ENCODE measurements at regions not wholly inside any gene's neighbourhood (a gene's known extent, or its start where the extent isn't known, plus 50 kb on each side); places are given as distances from the start of the nearest gene placed in this dataset.

DNA sequence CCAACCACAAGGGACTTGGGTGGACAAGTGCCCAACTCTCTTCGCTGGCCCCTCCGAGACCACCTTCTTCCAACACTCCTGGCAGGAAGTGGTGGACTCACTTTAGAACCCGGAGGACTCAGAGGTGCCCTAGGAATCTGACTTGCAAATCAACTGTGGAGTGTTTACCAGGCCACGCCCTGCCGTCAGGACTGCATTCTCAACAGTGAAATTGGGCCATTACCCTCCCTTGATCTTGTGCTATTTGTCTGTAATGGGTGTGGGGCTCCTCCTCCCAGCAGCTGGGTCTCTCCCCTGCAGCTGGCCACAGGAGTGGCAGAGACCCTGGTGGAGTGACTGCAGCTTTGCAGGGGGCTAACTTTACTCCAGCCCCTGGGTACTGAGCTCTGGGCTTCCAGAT is 212.2 kb upstream of the RPL38 start:
- no peaks in the 10 kb centered on the region for H3K27me3 ChIP-seq (ENCODE audit: insufficient read depth, low read depth, low read length)
- H3K9ac ChIP-seq (ENCODE audit: low read length), result no peak overlapping the region
- no peaks in the 10 kb centered on the region for H3F3A ChIP-seq (ENCODE audit: insufficient read depth, low read length, poor library complexity, severe bottlenecking)
- no peaks in the 10 kb centered on the region for H3K36me3 ChIP-seq (ENCODE audit: insufficient read depth, low read length)
- H3K27ac ChIP-seq (ENCODE audit: low read length), result no peak overlapping the region
- TF ChIP-seq EZH2 (IDR thresholded peaks at IDR 0.05; ENCODE audit: borderline replicate concordance, insufficient read depth, low read length, poor library complexity, severe bottlenecking), result no peak
- no peaks in the 10 kb centered on the region for H3K9me3 ChIP-seq (ENCODE audit: low read length)
- no peaks in the 10 kb centered on the region for H3K9me2 ChIP-seq (ENCODE audit: insufficient read depth, low read length)
- no peak overlapping the region for H3K4me2 ChIP-seq (ENCODE audit: low read length)
- no peaks in the 10 kb centered on the region for H3K79me2 ChIP-seq (replicated peaks; ENCODE audit: insufficient read depth, low read length)
- H3K4me3 ChIP-seq (ENCODE audit: low read length), result no peak overlapping the region
- H4K20me1 ChIP-seq (ENCODE audit: insufficient read depth), result no peaks in the 10 kb centered on the region
- H2AFZ ChIP-seq (ENCODE audit: low read depth, low read length), result no peak overlapping the region

GRCh38 chr17:73994946-73995345 is 208.5 kb upstream of the RPL38 start:
- Histone ChIP-seq H3K4me2 (ENCODE audit: low read length) (no peak overlapping the region), H3K36me3 (ENCODE audit: insufficient read depth, low read length) (no peaks in the 10 kb centered on the region), H3K27me3 (ENCODE audit: insufficient read depth, low read depth, low read length) (no peaks in the 10 kb centered on the region), H3F3A (ENCODE audit: insufficient read depth, low read length, poor library complexity, severe bottlenecking) (no peaks in the 10 kb centered on the region), H3K9ac (ENCODE audit: low read length) (no peak overlapping the region), H4K20me1 (ENCODE audit: insufficient read depth) (no peaks in the 10 kb centered on the region), H3K9me2 (ENCODE audit: insufficient read depth, low read length) (no peaks in the 10 kb centered on the region), H3K27ac (ENCODE audit: low read length) (no peak overlapping the region), H2AFZ (ENCODE audit: low read depth, low read length) (no peak overlapping the region), H3K4me3 (ENCODE audit: low read length) (no peak overlapping the region), H3K79me2 (replicated peaks; ENCODE audit: insufficient read depth, low read length) (no peaks in the 10 kb centered on the region), H3K9me3 (ENCODE audit: low read length) (no peaks in the 10 kb centered on the region)
- TF ChIP-seq, protein P1, sequence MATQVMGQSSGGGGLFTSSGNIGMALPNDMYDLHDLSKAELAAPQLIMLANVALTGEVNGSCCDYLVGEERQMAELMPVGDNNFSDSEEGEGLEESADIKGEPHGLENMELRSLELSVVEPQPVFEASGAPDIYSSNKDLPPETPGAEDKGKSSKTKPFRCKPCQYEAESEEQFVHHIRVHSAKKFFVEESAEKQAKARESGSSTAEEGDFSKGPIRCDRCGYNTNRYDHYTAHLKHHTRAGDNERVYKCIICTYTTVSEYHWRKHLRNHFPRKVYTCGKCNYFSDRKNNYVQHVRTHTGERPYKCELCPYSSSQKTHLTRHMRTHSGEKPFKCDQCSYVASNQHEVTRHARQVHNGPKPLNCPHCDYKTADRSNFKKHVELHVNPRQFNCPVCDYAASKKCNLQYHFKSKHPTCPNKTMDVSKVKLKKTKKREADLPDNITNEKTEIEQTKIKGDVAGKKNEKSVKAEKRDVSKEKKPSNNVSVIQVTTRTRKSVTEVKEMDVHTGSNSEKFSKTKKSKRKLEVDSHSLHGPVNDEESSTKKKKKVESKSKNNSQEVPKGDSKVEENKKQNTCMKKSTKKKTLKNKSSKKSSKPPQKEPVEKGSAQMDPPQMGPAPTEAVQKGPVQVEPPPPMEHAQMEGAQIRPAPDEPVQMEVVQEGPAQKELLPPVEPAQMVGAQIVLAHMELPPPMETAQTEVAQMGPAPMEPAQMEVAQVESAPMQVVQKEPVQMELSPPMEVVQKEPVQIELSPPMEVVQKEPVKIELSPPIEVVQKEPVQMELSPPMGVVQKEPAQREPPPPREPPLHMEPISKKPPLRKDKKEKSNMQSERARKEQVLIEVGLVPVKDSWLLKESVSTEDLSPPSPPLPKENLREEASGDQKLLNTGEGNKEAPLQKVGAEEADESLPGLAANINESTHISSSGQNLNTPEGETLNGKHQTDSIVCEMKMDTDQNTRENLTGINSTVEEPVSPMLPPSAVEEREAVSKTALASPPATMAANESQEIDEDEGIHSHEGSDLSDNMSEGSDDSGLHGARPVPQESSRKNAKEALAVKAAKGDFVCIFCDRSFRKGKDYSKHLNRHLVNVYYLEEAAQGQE (IDR thresholded peaks at IDR 0.05; ENCODE audit: borderline replicate concordance), result no peak
- no peak for TF ChIP-seq POLR2AphosphoS5 (IDR thresholded peaks at IDR 0.05)
- TF ChIP-seq EP300 (conservative IDR thresholded peaks at IDR 0.05; ENCODE audit: poor library complexity, severe bottlenecking), result no peak
- no peak for TF ChIP-seq MXI1 (conservative IDR thresholded peaks at IDR 0.05; ENCODE audit: poor library complexity, severe bottlenecking)
- no peak for TF ChIP-seq TAF1 (IDR thresholded peaks at IDR 0.05; ENCODE audit: low read depth)
- no peak for TF ChIP-seq RAD21 (conservative IDR thresholded peaks at IDR 0.05)
- no peak for TF ChIP-seq SMC3 (conservative IDR thresholded peaks at IDR 0.05; ENCODE audit: poor library complexity)
- no peak for TF ChIP-seq EZH2 (IDR thresholded peaks at IDR 0.05; ENCODE audit: borderline replicate concordance, insufficient read depth, low read length, poor library complexity, severe bottlenecking)
- TF ChIP-seq CTCF (IDR thresholded peaks at IDR 0.05; ENCODE audit: poor library complexity, severe bottlenecking), result no peak

DNA sequence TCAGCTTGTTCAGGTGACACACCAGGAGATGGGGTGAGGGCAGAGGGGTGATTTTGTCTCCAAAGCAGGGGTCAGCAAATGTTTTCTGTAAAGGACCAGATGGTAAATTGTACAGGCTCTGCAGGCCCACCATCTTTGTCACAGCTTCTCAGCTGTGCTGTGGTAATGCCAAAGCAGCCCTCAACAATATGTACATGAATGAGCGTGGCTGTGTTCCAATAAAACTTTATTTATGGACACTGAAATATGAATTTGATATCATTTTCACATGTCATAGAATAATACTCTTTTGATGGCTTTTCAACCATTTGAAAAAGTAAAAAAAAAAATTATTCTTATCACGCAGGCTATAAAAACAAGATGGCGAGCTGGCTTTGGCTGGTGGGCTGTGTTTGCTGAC is 206.4 kb upstream of the RPL38 start:
- H3K9me2 ChIP-seq (ENCODE audit: insufficient read depth, low read length), result no peaks in the 10 kb centered on the region
- no peak overlapping the region for H3K27ac ChIP-seq (ENCODE audit: low read length)
- H3K9ac ChIP-seq (ENCODE audit: low read length), result no peak overlapping the region
- H3K4me3 ChIP-seq (ENCODE audit: low read length), result no peak overlapping the region
- no peaks in the 10 kb centered on the region for H3K79me2 ChIP-seq (replicated peaks; ENCODE audit: insufficient read depth, low read length)
- H3F3A ChIP-seq (ENCODE audit: insufficient read depth, low read length, poor library complexity, severe bottlenecking), result no peaks in the 10 kb centered on the region
- no peak overlapping the region for H2AFZ ChIP-seq (ENCODE audit: low read depth, low read length)
- no peak for TF ChIP-seq EP300 (conservative IDR thresholded peaks at IDR 0.05; ENCODE audit: poor library complexity, severe bottlenecking)
- TF ChIP-seq CTCF (IDR thresholded peaks at IDR 0.05; ENCODE audit: poor library complexity, severe bottlenecking), result no peak
- TF ChIP-seq, protein P1 (IDR thresholded peaks at IDR 0.05; ENCODE audit: borderline replicate concordance), result no peak
- TF ChIP-seq EZH2 (IDR thresholded peaks at IDR 0.05; ENCODE audit: borderline replicate concordance, insufficient read depth, low read length, poor library complexity, severe bottlenecking), result no peak
- no peaks in the 10 kb centered on the region for H4K20me1 ChIP-seq (ENCODE audit: insufficient read depth)
- no peaks in the 10 kb centered on the region for H3K36me3 ChIP-seq (ENCODE audit: insufficient read depth, low read length)
- H3K9me3 ChIP-seq (ENCODE audit: low read length), result no peaks in the 10 kb centered on the region
- H3K27me3 ChIP-seq (ENCODE audit: insufficient read depth, low read depth, low read length), result no peaks in the 10 kb centered on the region
- no peak overlapping the region for H3K4me2 ChIP-seq (ENCODE audit: low read length)

All from neural cell (in vitro differentiated cells).